ENCODE measurements at regions not wholly inside any gene's neighbourhood (a gene's known extent, or its start where the extent isn't known, plus 50 kb on each side); places are given as distances from the start of the nearest gene placed in this dataset.

- no peak for DNase-seq (ENCODE audit: extremely low read depth in 1 of 2, low read depth in 1 of 2)
Measured at GRCh38 chr4:31088600-31089230, 368.5 kb downstream of the PCDH7 start.

GRCh38 chr4:31089815-31090214, 369.6 kb downstream of the PCDH7 start:
- DNase-seq (ENCODE audit: extremely low read depth in 1 of 2, low read depth in 1 of 2), result no peak

- no peak for DNase-seq (ENCODE audit: extremely low read depth in 1 of 2, low read depth in 1 of 2)
Measured at GRCh38 chr4:31094474-31094873, 374.3 kb downstream of the PCDH7 start.

GRCh38 chr4:31097999-31098398, 377.8 kb downstream of the PCDH7 start:
- no peak for DNase-seq (ENCODE audit: extremely low read depth in 1 of 2, low read depth in 1 of 2)

GRCh38 chr4:31100536-31100935, 380.4 kb downstream of the PCDH7 start:
- DNase-seq (ENCODE audit: extremely low read depth in 1 of 2, low read depth in 1 of 2), result no peak

GRCh38 chr4:31104043-31104442, 383.9 kb downstream of the PCDH7 start:
- DNase-seq (ENCODE audit: extremely low read depth in 1 of 2, low read depth in 1 of 2), result no peak

GRCh38 chr4:31104577-31104976, 384.4 kb downstream of the PCDH7 start:
- no peak for DNase-seq (ENCODE audit: extremely low read depth in 1 of 2, low read depth in 1 of 2)

GRCh38 chr4:31106419-31106818, 386.2 kb downstream of the PCDH7 start:
- no peak for DNase-seq (ENCODE audit: extremely low read depth in 1 of 2, low read depth in 1 of 2)

GRCh38 chr4:31107362-31107761, 387.2 kb downstream of the PCDH7 start:
- DNase-seq (ENCODE audit: extremely low read depth in 1 of 2, low read depth in 1 of 2), result no peak

GRCh38 chr4:31108762-31109161, 388.6 kb downstream of the PCDH7 start:
- DNase-seq (ENCODE audit: extremely low read depth in 1 of 2, low read depth in 1 of 2), result no peak

- no peak for DNase-seq (ENCODE audit: extremely low read depth in 1 of 2, low read depth in 1 of 2)
Measured at GRCh38 chr4:31111790-31112189, 391.6 kb downstream of the PCDH7 start.

- DNase-seq (ENCODE audit: extremely low read depth in 1 of 2, low read depth in 1 of 2), result no peak
Measured at GRCh38 chr4:31114816-31115215, 394.6 kb downstream of the PCDH7 start.

GRCh38 chr4:31124008-31124585, 403.9 kb downstream of the PCDH7 start:
- no peak for DNase-seq (ENCODE audit: extremely low read depth in 1 of 2, low read depth in 1 of 2)

GRCh38 chr4:31125061-31125460, 404.9 kb downstream of the PCDH7 start:
- DNase-seq (ENCODE audit: extremely low read depth in 1 of 2, low read depth in 1 of 2), result no peak

- DNase-seq (ENCODE audit: extremely low read depth in 1 of 2, low read depth in 1 of 2), result no peak
Measured at GRCh38 chr4:31125496-31125895, 405.3 kb downstream of the PCDH7 start.

GRCh38 chr4:31126881-31127398, 406.8 kb downstream of the PCDH7 start:
- DNase-seq (ENCODE audit: extremely low read depth in 1 of 2, low read depth in 1 of 2), result no peak

GRCh38 chr4:31130930-31131329, 410.8 kb downstream of the PCDH7 start:
- DNase-seq (ENCODE audit: extremely low read depth in 1 of 2, low read depth in 1 of 2), result no peak

GRCh38 chr4:31134720-31135119, 414.6 kb downstream of the PCDH7 start:
- DNase-seq (ENCODE audit: extremely low read depth in 1 of 2, low read depth in 1 of 2), result no peak

GRCh38 chr4:31139767-31140166, 419.6 kb downstream of the PCDH7 start:
- no peak for DNase-seq (ENCODE audit: extremely low read depth in 1 of 2, low read depth in 1 of 2)

- no peak for DNase-seq (ENCODE audit: extremely low read depth in 1 of 2, low read depth in 1 of 2)
Measured at GRCh38 chr4:31141095-31141831, 421.1 kb downstream of the PCDH7 start.

GRCh38 chr4:31141832-31142142, 421.6 kb downstream of the PCDH7 start:
- no peak for DNase-seq (ENCODE audit: extremely low read depth in 1 of 2, low read depth in 1 of 2)

GRCh38 chr4:31146366-31146765, 426.2 kb downstream of the PCDH7 start:
- DNase-seq (ENCODE audit: extremely low read depth in 1 of 2, low read depth in 1 of 2), result no peak

All from stimulated activated CD8-positive, alpha-beta memory T cell treated with anti-CD3 and anti-CD28 coated beads, Interleukin-7, amount 100 ng/mL, for 48 hours (primary cell).